LNCAP (cell line): ENCODE measurements at regions not wholly inside any gene's neighbourhood (a gene's known extent, or its start where the extent isn't known, plus 50 kb on each side); places are given as distances from the start of the nearest gene placed in this dataset.

Experiments
- CTCF ChIP-seq: fragments of 450-650 bp; IDR thresholded peaks from 2 replicates; pipeline ENCODE4 v1.5.1; 2017; ENCODE audit warnings: mild to moderate bottlenecking

GRCh38 chr1:230591678-230592077 is 50.6 kb upstream of the COG2 start:
- TF ChIP-seq CTCF = no peak

- TF ChIP-seq CTCF = no peak
Observed at GRCh38 chr1:230589951-230590350, 52.3 kb upstream of the COG2 start.

- no peak for TF ChIP-seq CTCF
Observed at GRCh38 chr1:230588323-230588746, 53.9 kb upstream of the COG2 start.

GRCh38 chr1:230587061-230587460 is 55.2 kb upstream of the COG2 start:
- no peak for TF ChIP-seq CTCF

DNA sequence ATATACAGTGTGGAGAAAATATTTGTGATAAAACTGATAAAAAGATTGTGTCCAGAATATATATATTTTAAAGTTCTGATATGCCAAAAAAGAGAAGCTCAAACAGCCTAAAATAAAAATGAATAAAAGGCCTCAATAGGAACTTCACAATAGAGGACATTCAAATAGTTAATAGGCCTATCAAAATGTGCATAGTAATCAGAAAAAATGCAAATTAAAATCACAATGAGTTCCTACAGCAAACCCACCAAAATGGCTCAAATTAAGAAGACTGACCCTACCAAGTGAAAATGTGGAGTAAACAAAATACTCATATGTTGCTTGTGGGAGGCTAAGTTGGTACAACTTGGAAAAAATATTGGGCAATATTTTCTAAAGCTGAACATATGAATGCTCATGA is 57.6 kb upstream of the COG2 start:
- TF ChIP-seq CTCF = no peak

DNA sequence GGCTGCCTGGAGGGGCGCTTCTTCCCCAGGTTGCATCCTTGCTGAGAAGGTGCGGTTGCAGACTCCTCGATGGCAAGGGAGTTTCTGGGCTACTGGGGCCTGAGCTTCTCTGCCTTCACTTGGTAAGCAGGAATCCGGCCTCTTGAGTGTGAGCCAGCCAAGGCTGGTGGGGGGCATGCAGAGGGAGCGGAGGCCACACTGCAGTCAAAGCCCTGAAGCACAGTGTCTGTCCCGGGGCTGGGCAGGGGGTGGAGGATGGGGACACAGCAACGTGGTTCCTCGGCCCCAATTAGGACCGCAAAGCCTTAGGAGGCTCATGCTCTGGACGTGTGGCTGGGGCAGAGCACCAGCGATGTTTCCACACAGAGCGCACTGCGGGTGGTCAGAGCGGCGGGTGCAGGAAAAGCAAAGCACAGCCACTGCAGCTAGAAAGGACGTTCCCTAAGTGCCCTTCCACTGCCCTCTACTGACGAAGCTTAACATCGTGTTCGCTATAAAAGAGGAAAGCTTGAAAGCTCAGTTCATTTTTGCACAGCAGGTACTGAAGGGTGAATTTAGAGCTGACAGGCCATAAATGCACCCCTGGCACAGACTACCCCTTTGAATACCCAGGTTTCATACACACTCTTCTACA is 60.7 kb upstream of the COG2 start:
- TF ChIP-seq CTCF = peak; percentile 59

GRCh38 chr1:230578616-230579015 is 63.7 kb upstream of the COG2 start:
- no peak for TF ChIP-seq CTCF

DNA sequence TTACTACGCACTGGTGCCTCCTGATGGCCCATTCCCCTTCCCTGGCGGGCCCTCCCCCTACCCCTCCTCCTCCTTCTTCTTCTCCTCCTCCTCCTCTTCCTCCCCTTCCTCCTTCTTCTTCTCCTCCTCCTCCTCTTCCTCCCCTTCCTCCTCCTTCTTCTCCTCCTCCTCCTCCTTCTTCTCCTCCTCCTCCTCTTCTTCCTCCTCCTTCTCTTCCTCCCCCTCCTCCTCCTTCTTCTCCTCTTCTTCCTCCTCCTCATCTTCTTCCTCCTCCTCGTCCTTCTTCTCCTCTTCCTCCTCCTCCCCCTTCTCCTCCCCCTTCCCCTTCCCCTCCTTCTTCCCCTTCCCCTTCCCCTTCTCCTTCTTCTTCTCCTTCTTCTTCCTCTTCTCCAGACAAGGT is 64.7 kb upstream of the COG2 start:
- TF ChIP-seq CTCF = no peak
